ENCODE measurements at regions not wholly inside any gene's neighbourhood (a gene's known extent, or its start where the extent isn't known, plus 50 kb on each side); places are given as distances from the start of the nearest gene placed in this dataset.

DNA sequence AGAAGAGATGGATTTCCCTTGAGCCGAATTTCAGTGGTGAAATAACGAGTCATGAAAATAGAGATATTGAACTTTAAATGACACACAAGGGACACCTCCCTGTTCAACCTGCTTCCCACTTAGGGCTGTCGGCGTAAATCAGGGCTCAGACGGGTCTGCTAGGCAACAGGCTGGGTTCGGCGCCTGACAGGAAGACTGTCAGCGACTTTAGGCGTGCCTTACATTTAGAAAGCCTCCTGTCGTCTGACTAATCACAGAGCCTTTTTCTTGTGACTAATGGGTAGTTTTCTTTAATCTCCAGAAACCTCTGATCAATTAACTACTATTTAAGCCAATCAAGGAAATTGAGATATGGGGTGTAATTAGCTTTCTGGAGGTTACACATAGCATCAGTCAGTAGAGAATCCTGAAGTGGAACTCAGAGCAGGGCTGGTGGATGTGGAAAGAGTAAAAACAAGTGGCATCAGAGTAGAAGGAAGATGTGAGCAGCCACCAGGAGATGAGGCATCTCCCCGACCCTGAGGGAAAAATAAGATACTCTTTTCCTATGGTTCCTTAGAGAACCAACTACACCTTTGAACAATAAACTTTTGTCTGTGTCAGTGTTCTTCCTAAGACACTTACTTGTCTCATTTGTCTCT is 86.2 kb upstream of the HS3ST1 start:
- no peak for TF ChIP-seq CTCF (IDR thresholded peaks at IDR 0.05; ENCODE audit: borderline replicate concordance, control extremely low read depth, extremely low read depth, insufficient read depth, missing control alignments)
- in situ Hi-C loops (cut with MboI; ENCODE audit: low sequenced_read_pairs, unreplicated experiment), result no loop called here
- DNase-seq (ENCODE audit: low spot score), result no peak

GRCh38 chr4:11514003-11514402 is 85.3 kb upstream of the HS3ST1 start:
- TF ChIP-seq CTCF (IDR thresholded peaks at IDR 0.05; ENCODE audit: borderline replicate concordance, control extremely low read depth, extremely low read depth, insufficient read depth, missing control alignments), result no peak
- DNase-seq (ENCODE audit: low spot score), result no peak
- in situ Hi-C loops (cut with MboI; ENCODE audit: low sequenced_read_pairs, unreplicated experiment), result no loop called here

GRCh38 chr4:11512871-11513270 is 84.2 kb upstream of the HS3ST1 start:
- no peak for TF ChIP-seq CTCF (IDR thresholded peaks at IDR 0.05; ENCODE audit: borderline replicate concordance, control extremely low read depth, extremely low read depth, insufficient read depth, missing control alignments)
- in situ Hi-C loops (cut with MboI; ENCODE audit: low sequenced_read_pairs, unreplicated experiment), result no loop called here

GRCh38 chr4:11511321-11511720 is 82.6 kb upstream of the HS3ST1 start:
- DNase-seq (ENCODE audit: low spot score), result no peak
- in situ Hi-C loops (cut with MboI; ENCODE audit: low sequenced_read_pairs, unreplicated experiment), result no loop called here
- no peak for TF ChIP-seq CTCF (IDR thresholded peaks at IDR 0.05; ENCODE audit: borderline replicate concordance, control extremely low read depth, extremely low read depth, insufficient read depth, missing control alignments)

More at GRCh38 chr4:11512871-11513270, 84.2 kb upstream of the HS3ST1 start:
- no peak for DNase-seq (ENCODE audit: low spot score)

- no peak for TF ChIP-seq CTCF (IDR thresholded peaks at IDR 0.05; ENCODE audit: borderline replicate concordance, control extremely low read depth, extremely low read depth, insufficient read depth, missing control alignments)
- in situ Hi-C loops (cut with MboI; ENCODE audit: low sequenced_read_pairs, unreplicated experiment), result no loop called here
Measured at GRCh38 chr4:11507920-11508319, 79.2 kb upstream of the HS3ST1 start.

DNA sequence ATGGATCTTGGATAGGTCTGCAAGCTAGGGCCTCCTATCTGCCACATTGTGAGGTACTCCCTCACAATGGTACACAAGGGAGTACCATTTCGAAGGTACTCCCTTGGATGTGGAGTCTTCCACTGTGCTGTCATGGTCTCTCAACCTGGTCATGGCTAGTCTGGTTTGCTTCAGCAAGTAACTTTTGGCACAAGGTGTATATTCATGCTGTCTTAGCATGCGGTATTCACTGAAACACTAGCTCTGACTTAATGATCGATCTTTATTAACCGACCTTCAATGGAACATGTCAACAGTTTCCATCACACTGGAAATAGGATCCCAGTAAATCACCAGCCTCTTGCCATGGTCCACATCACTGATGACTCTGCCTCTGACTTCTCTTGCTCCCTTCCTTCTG is 77.5 kb upstream of the HS3ST1 start:
- TF ChIP-seq CTCF (IDR thresholded peaks at IDR 0.05; ENCODE audit: borderline replicate concordance, control extremely low read depth, extremely low read depth, insufficient read depth, missing control alignments), result no peak
- no peak for DNase-seq (ENCODE audit: low spot score)
- in situ Hi-C loops (cut with MboI; ENCODE audit: low sequenced_read_pairs, unreplicated experiment), result no loop called here

More at GRCh38 chr4:11507920-11508319, 79.2 kb upstream of the HS3ST1 start:
- no peak for DNase-seq (ENCODE audit: low spot score)

Data from GM13976 (cell line).